ENCODE measurements at regions not wholly inside any gene's neighbourhood (a gene's known extent, or its start where the extent isn't known, plus 50 kb on each side); places are given as distances from the start of the nearest gene placed in this dataset.

DNA sequence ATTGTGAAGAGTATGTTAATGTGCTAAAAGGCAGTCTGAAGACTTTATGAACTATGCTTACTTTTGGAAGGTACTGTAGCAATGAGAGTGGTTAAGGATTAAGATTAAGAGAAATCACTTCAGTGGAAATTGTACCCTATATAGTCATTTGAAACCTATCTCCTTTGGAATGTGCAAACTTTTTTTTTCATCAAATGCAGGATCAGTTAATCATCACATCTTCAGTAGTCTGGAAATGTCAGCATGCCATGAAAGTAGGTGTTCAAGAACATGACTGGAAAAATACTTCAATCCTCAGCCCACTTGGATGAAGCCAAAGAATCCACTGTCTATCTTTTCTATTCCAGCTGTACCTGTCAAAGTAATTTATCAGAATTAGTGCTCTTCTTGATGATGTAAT, 157.8 kb upstream of the TMEM161B start:
- TF ChIP-seq CTCF (IDR thresholded peaks at IDR 0.05) = no peak
- TF ChIP-seq POLR2A (IDR thresholded peaks at IDR 0.05) = no peak
